B cell (primary cell): ENCODE measurements at regions not wholly inside any gene's neighbourhood (a gene's known extent, or its start where the extent isn't known, plus 50 kb on each side); places are given as distances from the start of the nearest gene placed in this dataset.

Experiments
- EZH2 ChIP-seq: IDR thresholded peaks from 2 replicates; pipeline ENCODE4 v1.6.1; 2012; ENCODE audit warnings: borderline replicate concordance, low read depth, mild to moderate bottlenecking, moderate library complexity, low read length; ENCODE audit not compliant: insufficient read depth, poor library complexity, severe bottlenecking
- TF ChIP-seq, protein P1 (sequence below): fragments of 200-600 bp; IDR thresholded peaks from one replicate; pipeline ENCODE4 v1.8.0; 2022; ENCODE audit warnings: antibody characterized with exemption, mild to moderate bottlenecking

DNA sequence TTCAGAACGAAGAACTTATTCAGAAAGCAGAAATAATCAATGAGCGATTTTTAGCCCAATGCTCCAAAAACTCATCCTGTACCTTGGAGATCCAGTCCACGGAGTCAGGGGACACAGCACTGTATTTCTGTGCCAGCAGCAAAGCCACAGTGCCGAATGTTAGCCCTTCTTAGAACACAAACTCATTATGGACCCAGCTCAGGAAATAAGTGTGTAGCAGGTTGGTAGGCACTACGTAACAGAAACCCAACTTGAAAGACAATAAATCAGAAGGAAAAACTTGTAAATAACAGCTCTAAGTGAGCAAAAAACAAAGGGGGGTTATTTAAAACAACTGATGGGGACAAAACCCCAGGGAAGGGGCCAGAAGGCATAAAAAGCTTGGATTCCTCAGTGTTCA, 112.0 kb upstream of the PRSS1 start:
- TF ChIP-seq, protein P1, sequence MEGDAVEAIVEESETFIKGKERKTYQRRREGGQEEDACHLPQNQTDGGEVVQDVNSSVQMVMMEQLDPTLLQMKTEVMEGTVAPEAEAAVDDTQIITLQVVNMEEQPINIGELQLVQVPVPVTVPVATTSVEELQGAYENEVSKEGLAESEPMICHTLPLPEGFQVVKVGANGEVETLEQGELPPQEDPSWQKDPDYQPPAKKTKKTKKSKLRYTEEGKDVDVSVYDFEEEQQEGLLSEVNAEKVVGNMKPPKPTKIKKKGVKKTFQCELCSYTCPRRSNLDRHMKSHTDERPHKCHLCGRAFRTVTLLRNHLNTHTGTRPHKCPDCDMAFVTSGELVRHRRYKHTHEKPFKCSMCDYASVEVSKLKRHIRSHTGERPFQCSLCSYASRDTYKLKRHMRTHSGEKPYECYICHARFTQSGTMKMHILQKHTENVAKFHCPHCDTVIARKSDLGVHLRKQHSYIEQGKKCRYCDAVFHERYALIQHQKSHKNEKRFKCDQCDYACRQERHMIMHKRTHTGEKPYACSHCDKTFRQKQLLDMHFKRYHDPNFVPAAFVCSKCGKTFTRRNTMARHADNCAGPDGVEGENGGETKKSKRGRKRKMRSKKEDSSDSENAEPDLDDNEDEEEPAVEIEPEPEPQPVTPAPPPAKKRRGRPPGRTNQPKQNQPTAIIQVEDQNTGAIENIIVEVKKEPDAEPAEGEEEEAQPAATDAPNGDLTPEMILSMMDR, result no peak
- no peak for TF ChIP-seq EZH2
